Osteocyte (in vitro differentiated cells): ENCODE measurements at regions not wholly inside any gene's neighbourhood (a gene's known extent, or its start where the extent isn't known, plus 50 kb on each side); places are given as distances from the start of the nearest gene placed in this dataset.
A peak's percentile ranks its signal among the peaks of the same experiment; 100 is the strongest.

Source experiments
- DNase-seq: peaks from one replicate; pipeline ENCODE4 v3.0.0; 2021; ENCODE audit warnings: mixed read lengths; ENCODE audit not compliant: unreplicated experiment; ENCODE audit errors: extremely low spot score
- H3K27ac Mint-ChIP-seq: one replicate; pipeline ENCODE4 v1.8.0; 2021; ENCODE audit warnings: mild to moderate bottlenecking, mixed read lengths; ENCODE audit not compliant: unreplicated experiment
- H3K27me3 Mint-ChIP-seq: one replicate; pipeline ENCODE4 v1.8.0; 2021; ENCODE audit warnings: mixed read lengths; ENCODE audit not compliant: unreplicated experiment
- H3K36me3 Mint-ChIP-seq: one replicate; pipeline ENCODE4 v1.8.0; 2021; ENCODE audit warnings: mixed read lengths; ENCODE audit not compliant: unreplicated experiment
- H3K4me1 Mint-ChIP-seq: one replicate; pipeline ENCODE4 v1.8.0; 2021; ENCODE audit warnings: mixed read lengths; ENCODE audit not compliant: unreplicated experiment
- H3K4me3 Mint-ChIP-seq: one replicate; pipeline ENCODE4 v1.8.0; 2021; ENCODE audit warnings: mild to moderate bottlenecking, moderate library complexity, mixed read lengths; ENCODE audit not compliant: unreplicated experiment
- H3K9me3 Mint-ChIP-seq: one replicate; pipeline ENCODE4 v1.8.0; 2021; ENCODE audit warnings: mixed read lengths; ENCODE audit not compliant: unreplicated experiment
- CTCF ChIP-seq: fragments of 200-600 bp; sonication (generic); IDR thresholded peaks from 2 replicates; pipeline ENCODE4 v1.5.0; 2021; ENCODE audit warnings: antibody characterized with exemption, mild to moderate bottlenecking, moderate library complexity

- Mint-ChIP-seq H3K36me3 (no peaks in the 10 kb centered on the region), H3K27ac (no peak overlapping the region), H3K4me3 (no peak overlapping the region), H3K27me3 (peaks cover 5% of the 10 kb centered on the region), H3K4me1 (no peaks in the 10 kb centered on the region), H3K9me3 (no peaks in the 10 kb centered on the region)
- no peak for DNase-seq
- no peak for TF ChIP-seq CTCF
These were observed 922.9 kb downstream of the NSUN3 start for GRCh38 chr3:94985778-94986177.

- DNase-seq, result no peak
- H3K4me1 Mint-ChIP-seq, result no peaks in the 10 kb centered on the region
- TF ChIP-seq CTCF, result peak; percentile 55
- H3K4me3 Mint-ChIP-seq, result no peak overlapping the region
- no peaks in the 10 kb centered on the region for H3K9me3 Mint-ChIP-seq
- peaks cover 5% of the 10 kb centered on the region for H3K27me3 Mint-ChIP-seq
- no peak overlapping the region for H3K27ac Mint-ChIP-seq
- H3K36me3 Mint-ChIP-seq, result no peaks in the 10 kb centered on the region
These were observed 928.3 kb downstream of the NSUN3 start for GRCh38 chr3:94990952-94991705.

- H3K27me3 Mint-ChIP-seq, result peaks cover 2% of the 10 kb centered on the region
- no peak for TF ChIP-seq CTCF
- H3K27ac Mint-ChIP-seq, result no peak overlapping the region
- no peaks in the 10 kb centered on the region for H3K9me3 Mint-ChIP-seq
- H3K4me1 Mint-ChIP-seq, result no peaks in the 10 kb centered on the region
- H3K4me3 Mint-ChIP-seq, result no peak overlapping the region
- DNase-seq, result no peak
- H3K36me3 Mint-ChIP-seq, result no peaks in the 10 kb centered on the region
These were observed 933.9 kb downstream of the NSUN3 start for GRCh38 chr3:94996743-94997142.

GRCh38 chr3:95002438-95003046 is 939.7 kb downstream of the NSUN3 start:
- Mint-ChIP-seq H3K36me3 (no peaks in the 10 kb centered on the region), H3K9me3 (no peaks in the 10 kb centered on the region), H3K4me1 (no peaks in the 10 kb centered on the region)

More at GRCh38 chr3:95002438-95003046, 939.7 kb downstream of the NSUN3 start:
- Mint-ChIP-seq H3K27me3 (peaks cover 2% of the 10 kb centered on the region), H3K27ac (no peak overlapping the region), H3K4me3 (no peak overlapping the region)
- no peak for DNase-seq
- TF ChIP-seq CTCF, result no peak
